Chondrocyte (in vitro differentiated cells): ENCODE measurements at regions not wholly inside any gene's neighbourhood (a gene's known extent, or its start where the extent isn't known, plus 50 kb on each side); places are given as distances from the start of the nearest gene placed in this dataset.

Experiments
- DNase-seq: peaks from one replicate; pipeline ENCODE4 v3.0.0; 2021; ENCODE audit warnings: mixed read lengths, low spot score
- H3K27ac Mint-ChIP-seq: one replicate; pipeline ENCODE4 v1.8.0; 2021; ENCODE audit warnings: mild to moderate bottlenecking, moderate library complexity, mixed read lengths; ENCODE audit not compliant: unreplicated experiment
- H3K27me3 Mint-ChIP-seq: 2 replicates; pipeline ENCODE4 v1.8.0; 2021; ENCODE audit warnings: low read depth, mixed read lengths
- H3K36me3 Mint-ChIP-seq: 2 replicates; pipeline ENCODE4 v1.8.0; 2021; ENCODE audit warnings: low read depth, mixed read lengths
- H3K4me1 Mint-ChIP-seq: 2 replicates; pipeline ENCODE4 v1.8.0; 2021; ENCODE audit warnings: low read depth, mild to moderate bottlenecking, mixed read lengths
- H3K4me3 Mint-ChIP-seq: one replicate; pipeline ENCODE4 v1.8.0; 2021; ENCODE audit warnings: mild to moderate bottlenecking, moderate library complexity, mixed read lengths; ENCODE audit not compliant: unreplicated experiment
- H3K9me3 Mint-ChIP-seq: 2 replicates; pipeline ENCODE4 v1.8.0; 2021; ENCODE audit warnings: low read depth, mixed read lengths
- CTCF ChIP-seq: fragments of 200-600 bp; sonication (generic); IDR thresholded peaks from 2 replicates; pipeline ENCODE4 v1.5.0; 2021; ENCODE audit warnings: antibody characterized with exemption, mild to moderate bottlenecking, moderate library complexity

GRCh38 chr15:94655249-94655880 is 424.0 kb downstream of the MCTP2 start:
- H3K9me3 Mint-ChIP-seq, result no peaks in the 10 kb centered on the region
- no peaks in the 10 kb centered on the region for H3K4me1 Mint-ChIP-seq
- H3K4me3 Mint-ChIP-seq, result no peak overlapping the region
- DNase-seq, result no peak
- H3K27me3 Mint-ChIP-seq, result peaks cover 10% of the 10 kb centered on the region
- no peak overlapping the region for H3K27ac Mint-ChIP-seq
- no peaks in the 10 kb centered on the region for H3K36me3 Mint-ChIP-seq
- no peak for TF ChIP-seq CTCF

- no peak overlapping the region for H3K4me3 Mint-ChIP-seq
- H3K36me3 Mint-ChIP-seq, result no peaks in the 10 kb centered on the region
- peaks cover 7% of the 10 kb centered on the region for H3K4me1 Mint-ChIP-seq
- no peak for TF ChIP-seq CTCF
- DNase-seq, result no peak
- H3K27ac Mint-ChIP-seq, result no peak overlapping the region
- H3K9me3 Mint-ChIP-seq, result no peaks in the 10 kb centered on the region
- peaks cover 16% of the 10 kb centered on the region for H3K27me3 Mint-ChIP-seq
Measured at GRCh38 chr15:94665676-94666441, 434.5 kb downstream of the MCTP2 start.

- no peak for DNase-seq
- peaks cover 16% of the 10 kb centered on the region for H3K27me3 Mint-ChIP-seq
- no peaks in the 10 kb centered on the region for H3K36me3 Mint-ChIP-seq
- no peak overlapping the region for H3K4me3 Mint-ChIP-seq
- TF ChIP-seq CTCF, result peak; percentile 24
- peaks cover 11% of the 10 kb centered on the region for H3K4me1 Mint-ChIP-seq
- H3K27ac Mint-ChIP-seq, result no peak overlapping the region
- no peaks in the 10 kb centered on the region for H3K9me3 Mint-ChIP-seq
Measured at GRCh38 chr15:94666553-94666952, 435.2 kb downstream of the MCTP2 start.

DNA sequence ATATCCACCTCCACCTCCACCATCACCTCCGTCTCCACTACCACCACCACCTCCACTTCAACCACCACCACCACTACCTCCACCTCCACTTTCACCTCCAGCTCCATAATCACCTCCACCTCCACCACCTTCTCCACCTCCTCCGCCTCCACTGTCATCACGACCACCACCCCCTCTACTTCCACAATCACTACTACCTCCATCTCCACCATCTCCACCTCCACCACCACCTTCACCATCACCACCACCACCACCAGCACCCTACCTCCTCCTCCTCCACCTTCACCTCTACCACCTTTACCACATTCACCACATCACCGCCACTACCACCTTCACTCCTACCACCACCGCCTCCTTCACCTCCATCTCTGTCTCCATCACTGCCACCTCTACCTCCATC is 435.7 kb downstream of the MCTP2 start:
- Mint-ChIP-seq H3K27me3 (peaks cover 16% of the 10 kb centered on the region), H3K4me3 (no peak overlapping the region), H3K36me3 (no peaks in the 10 kb centered on the region), H3K27ac (no peak overlapping the region), H3K4me1 (peaks cover 17% of the 10 kb centered on the region), H3K9me3 (no peaks in the 10 kb centered on the region)
- DNase-seq, result no peak
- TF ChIP-seq CTCF, result no peak

DNA sequence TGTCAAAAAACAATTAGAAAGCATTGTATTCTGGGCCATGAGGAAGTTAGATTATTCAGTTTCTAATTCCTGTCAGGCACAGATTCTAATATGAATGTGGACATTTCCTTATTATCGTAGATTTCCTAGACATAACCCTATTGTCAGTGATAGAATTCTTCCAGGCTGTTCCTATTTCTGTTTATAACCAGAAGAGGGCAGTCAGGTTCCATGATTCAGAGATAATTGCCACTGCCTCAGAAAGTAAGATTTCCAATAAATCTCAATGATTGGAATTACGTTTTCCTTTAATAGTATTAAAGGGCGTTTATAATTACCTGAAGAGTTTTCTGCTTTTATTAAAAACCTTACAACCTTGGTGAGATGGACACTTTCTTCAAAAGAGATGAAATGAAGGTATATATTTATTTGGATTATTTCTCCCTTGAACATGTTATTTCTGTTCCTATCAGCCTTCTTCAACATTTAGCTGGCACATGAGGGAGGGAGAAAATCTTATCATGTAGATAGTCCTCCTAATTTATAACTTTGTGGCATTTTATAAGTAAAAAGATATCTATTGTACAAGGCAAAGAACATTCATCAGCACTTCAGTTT is 439.2 kb downstream of the MCTP2 start:
- Mint-ChIP-seq H3K4me1 (peaks cover 22% of the 10 kb centered on the region), H3K27me3 (peaks cover 16% of the 10 kb centered on the region), H3K9me3 (no peaks in the 10 kb centered on the region), H3K4me3 (no peak overlapping the region), H3K27ac (peak overlapping the region; percentile 65), H3K36me3 (no peaks in the 10 kb centered on the region)
- TF ChIP-seq CTCF, result peak; percentile 95
- DNase-seq, result no peak
